HG03066 (cell line): ENCODE measurements at regions not wholly inside any gene's neighbourhood (a gene's known extent, or its start where the extent isn't known, plus 50 kb on each side); places are given as distances from the start of the nearest gene placed in this dataset.

Experiments used
- ATAC-seq: cut with Tn5 transposase; IDR thresholded peaks from one replicate; pipeline ENCODE4 v1.9.1; 2021; ENCODE audit warnings: low read depth; ENCODE audit not compliant: unreplicated experiment

DNA sequence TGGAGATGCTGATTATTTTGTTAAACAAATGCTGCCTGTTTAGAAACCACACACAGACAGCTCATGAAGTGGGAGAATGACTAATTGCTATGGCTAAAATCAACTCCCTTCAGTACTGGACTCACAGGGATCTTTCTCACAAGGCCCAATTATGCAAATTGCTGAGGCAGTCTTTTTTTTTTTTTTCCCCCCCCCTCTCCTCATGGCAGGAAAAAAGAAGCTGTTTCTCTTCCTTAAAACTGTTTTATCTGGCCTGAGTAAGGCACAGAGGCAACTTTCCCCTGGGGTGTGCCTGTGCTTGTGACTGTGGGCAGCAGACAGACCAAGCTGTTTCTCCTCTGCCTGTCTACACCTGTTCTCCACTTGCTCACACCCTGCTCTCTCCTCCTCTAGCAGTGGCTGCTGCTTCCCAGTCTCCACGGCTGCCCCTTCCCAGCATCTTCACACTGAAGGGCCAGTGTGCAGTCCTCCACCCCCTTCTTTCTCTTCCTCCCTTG is 65.4 kb upstream of the STEAP1B start:
- peak; percentile 39 for ATAC-seq

- ATAC-seq, result no peak
Measured at GRCh38 chr7:22564511-22565045, 64.6 kb upstream of the STEAP1B start.

- ATAC-seq, result no peak
Measured at GRCh38 chr7:22563621-22564241, 63.7 kb upstream of the STEAP1B start.

- ATAC-seq, result peak; percentile 38
Measured at GRCh38 chr7:22563032-22563501, 63.1 kb upstream of the STEAP1B start.

GRCh38 chr7:22561895-22562593 is 62.1 kb upstream of the STEAP1B start:
- ATAC-seq, result no peak

DNA sequence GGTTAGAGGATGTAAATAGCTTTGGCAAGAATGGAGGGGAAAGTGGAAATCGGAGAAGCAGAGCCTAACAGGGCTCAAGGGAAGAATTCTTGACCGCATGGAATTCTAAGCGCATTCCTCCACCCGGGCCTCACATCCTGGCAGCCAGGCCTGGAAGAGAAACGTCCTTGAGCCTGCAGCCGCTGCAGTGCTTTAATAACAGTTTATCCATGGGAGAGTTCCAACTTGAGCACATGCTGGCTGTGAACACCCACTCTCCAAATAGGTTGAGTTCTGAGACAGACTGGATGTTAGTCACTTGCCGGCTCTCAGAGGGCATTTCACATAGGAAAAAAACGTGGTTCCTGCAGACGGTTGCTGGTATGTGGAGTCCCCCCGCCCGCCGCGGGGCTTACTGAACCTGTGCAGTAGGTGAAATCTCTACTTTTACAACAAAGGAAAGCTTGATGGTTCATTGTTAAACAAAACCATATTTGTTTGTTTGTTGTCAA is 61.4 kb upstream of the STEAP1B start:
- no peak for ATAC-seq

- peak; percentile 47 for ATAC-seq
Measured at GRCh38 chr7:22559829-22560489, 60.0 kb upstream of the STEAP1B start.

DNA sequence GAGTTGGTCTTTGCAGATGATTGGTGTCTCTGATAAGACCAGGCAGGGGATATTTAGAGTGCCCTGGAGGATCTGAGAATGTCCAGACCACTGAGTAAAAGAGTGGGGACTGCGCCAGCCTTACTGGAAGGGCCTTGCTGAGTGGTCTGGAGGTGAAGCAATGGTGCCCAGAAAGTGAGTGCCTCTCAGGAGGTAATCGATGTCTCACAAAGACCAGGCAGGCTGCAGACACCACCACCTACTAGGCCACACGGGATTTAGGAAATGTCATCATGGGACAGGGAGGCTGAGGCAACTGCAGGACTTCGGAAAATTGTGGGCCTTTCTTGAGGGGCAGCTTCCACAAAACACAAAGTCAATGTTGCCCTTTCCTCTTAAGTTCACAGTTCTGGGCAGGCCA is 57.2 kb upstream of the STEAP1B start:
- ATAC-seq, result no peak

DNA sequence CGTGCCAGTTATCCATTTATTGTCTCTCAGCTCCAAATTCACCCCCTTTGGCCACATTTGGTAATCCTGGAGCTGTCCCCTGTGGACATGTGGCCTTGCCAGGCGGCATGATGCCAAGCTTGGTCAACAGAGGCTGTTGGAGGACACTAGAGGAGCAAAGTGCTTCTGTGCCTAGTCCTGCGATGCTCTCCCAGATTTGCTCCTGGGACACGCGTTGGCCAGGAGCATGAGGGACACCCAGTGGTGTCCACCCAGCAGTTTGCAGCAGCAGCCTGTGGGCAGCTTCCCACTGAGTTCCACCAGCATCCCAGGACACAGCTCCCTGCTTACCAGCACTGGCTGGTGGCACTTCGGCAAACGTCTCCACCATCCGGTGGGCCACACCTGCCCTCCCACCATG is 55.5 kb upstream of the STEAP1B start:
- ATAC-seq, result no peak

DNA sequence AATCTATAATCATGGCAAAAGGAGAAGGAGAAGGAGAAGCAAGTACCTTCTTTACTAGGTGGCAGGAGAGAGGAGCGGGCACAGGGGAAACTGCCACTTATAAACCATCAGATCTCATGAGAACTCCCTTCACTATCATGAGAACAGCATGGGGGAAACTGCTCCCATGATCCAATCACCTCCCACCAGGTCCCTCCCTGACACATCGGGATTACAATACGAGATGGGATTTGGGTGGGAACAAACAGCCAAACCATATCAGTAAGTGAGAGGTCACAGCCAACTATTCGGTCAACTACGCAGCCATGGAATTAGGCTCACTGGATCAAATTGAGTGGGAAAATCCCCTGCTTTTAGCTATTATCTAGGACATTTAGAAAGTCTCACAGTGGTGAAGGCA is 54.2 kb upstream of the STEAP1B start:
- no peak for ATAC-seq

DNA sequence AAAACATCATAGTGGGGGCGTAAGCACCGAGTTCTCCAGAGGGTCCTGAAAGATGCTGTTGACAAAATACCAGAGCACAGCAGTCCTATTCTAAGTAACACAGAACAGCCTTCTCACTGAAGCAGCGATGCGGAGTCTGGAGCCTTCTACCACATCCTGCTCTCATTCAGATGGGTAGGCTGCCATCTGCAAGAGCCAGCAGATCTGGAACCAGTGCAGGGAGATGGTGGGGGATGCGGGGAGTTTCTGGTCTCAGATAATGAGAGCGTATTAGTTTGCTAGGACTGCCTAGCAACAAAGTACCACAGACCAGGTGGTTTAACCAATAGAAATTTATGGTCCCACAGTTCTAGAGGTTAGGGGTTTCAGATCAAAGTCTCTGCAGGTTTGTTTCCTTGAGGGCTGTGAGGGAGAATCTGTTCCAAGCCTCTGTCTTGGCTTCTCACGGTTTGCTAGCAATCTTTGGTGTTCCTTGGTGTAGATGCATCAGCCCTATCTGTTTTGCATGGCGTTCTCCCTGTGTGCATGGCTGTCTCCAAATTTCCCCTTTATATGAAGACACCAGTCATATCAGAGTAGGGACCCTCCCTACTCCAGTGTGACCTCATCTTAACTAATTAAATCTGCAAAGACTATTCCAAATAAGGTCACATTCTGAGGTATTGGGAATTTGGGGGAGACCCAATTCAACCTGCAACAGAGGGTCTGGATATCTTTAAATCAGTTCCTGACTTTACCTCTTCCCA is 52.0 kb upstream of the STEAP1B start:
- ATAC-seq, result peak; percentile 72

- ATAC-seq, result no peak
Measured at GRCh38 chr7:22550514-22551030, 50.6 kb upstream of the STEAP1B start.

- ATAC-seq, result no peak
Measured at GRCh38 chr7:22549667-22550513, 49.9 kb upstream of the STEAP1B start.
